GM19043 (cell line): ENCODE measurements at regions not wholly inside any gene's neighbourhood (a gene's known extent, or its start where the extent isn't known, plus 50 kb on each side); places are given as distances from the start of the nearest gene placed in this dataset.
"Not testable (repeated sequence)": the region's sequence is repeated elsewhere in the genome, so short reads cannot be mapped to it uniquely, and the experiment has no call there.

Experiments
- ATAC-seq: cut with Tn5 transposase; IDR thresholded peaks from one replicate; pipeline ENCODE4 v1.9.1; 2021; ENCODE audit warnings: low read depth; ENCODE audit not compliant: unreplicated experiment

- ATAC-seq, result no peak
These were observed 841.5 kb downstream of the SLC16A7 start for GRCh38 chr12:60437297-60437696.

GRCh38 chr12:60441577-60441976, 845.7 kb downstream of the SLC16A7 start:
- no peak for ATAC-seq

GRCh38 chr12:60451457-60451856, 855.6 kb downstream of the SLC16A7 start:
- no peak for ATAC-seq

GRCh38 chr12:60465060-60465459, 869.2 kb downstream of the SLC16A7 start:
- no peak for ATAC-seq

GRCh38 chr12:60468546-60468945, 872.7 kb downstream of the SLC16A7 start:
- no peak for ATAC-seq

GRCh38 chr12:60475825-60476224, 880.0 kb downstream of the SLC16A7 start:
- ATAC-seq, result no peak

GRCh38 chr12:60487284-60487683, 891.5 kb downstream of the SLC16A7 start:
- no peak for ATAC-seq

- ATAC-seq, result no peak
These were observed 893.2 kb downstream of the SLC16A7 start for GRCh38 chr12:60489071-60489470.

GRCh38 chr12:60494244-60494643, 898.4 kb downstream of the SLC16A7 start:
- no peak for ATAC-seq

- ATAC-seq, result no peak
These were observed 902.8 kb downstream of the SLC16A7 start for GRCh38 chr12:60498656-60499055.

GRCh38 chr12:60501124-60501729, 905.4 kb downstream of the SLC16A7 start:
- no peak for ATAC-seq

- ATAC-seq, result no peak
These were observed 927.0 kb downstream of the SLC16A7 start for GRCh38 chr12:60522684-60523400.

GRCh38 chr12:60529261-60529660, 933.4 kb downstream of the SLC16A7 start:
- no peak for ATAC-seq

- ATAC-seq, result no peak
These were observed 933.9 kb downstream of the SLC16A7 start for GRCh38 chr12:60529723-60530122.

GRCh38 chr12:60535363-60535762, 939.5 kb downstream of the SLC16A7 start:
- ATAC-seq, result no peak

GRCh38 chr12:60539592-60539991, 943.8 kb downstream of the SLC16A7 start:
- no peak for ATAC-seq

GRCh38 chr12:60568914-60569313, 973.1 kb downstream of the SLC16A7 start:
- no peak for ATAC-seq

GRCh38 chr12:60577607-60578006, 981.8 kb downstream of the SLC16A7 start:
- ATAC-seq, result no peak

GRCh38 chr12:60587664-60588063, 991.8 kb downstream of the SLC16A7 start:
- ATAC-seq, result not testable (repeated sequence)

GRCh38 chr12:60594035-60594711, 998.3 kb downstream of the SLC16A7 start:
- no peak for ATAC-seq

- ATAC-seq, result no peak
These were observed 1006.8 kb downstream of the SLC16A7 start for GRCh38 chr12:60602601-60603000.

- not testable (repeated sequence) for ATAC-seq
These were observed 1007.6 kb downstream of the SLC16A7 start for GRCh38 chr12:60603475-60603874.
